Activated T-cell treated with anti-CD3 and anti-CD28 coated beads, Interleukin-2, amount 50 U/mL, for 4 hours (primary cell): ENCODE measurements at regions not wholly inside any gene's neighbourhood (a gene's known extent, or its start where the extent isn't known, plus 50 kb on each side); places are given as distances from the start of the nearest gene placed in this dataset.

Experiments used
- ATAC-seq, 2 donors: fragments of 200-7000 bp; cut with Tn5 transposase; one replicate each; pipeline ENCODE4 v1.10.0; 2021
- DNase-seq: peaks from one replicate; pipeline ENCODE4 v3.0.0-alpha.2; 2020
- H3K27me3 Mint-ChIP-seq: one replicate; pipeline ENCODE4 v1.8.0; 2021; ENCODE audit warnings: low read depth, mixed read lengths
- H3K36me3 Mint-ChIP-seq: one replicate; pipeline ENCODE4 v1.8.0; 2022; ENCODE audit warnings: mixed read lengths; ENCODE audit not compliant: insufficient read depth
- H3K4me1 Mint-ChIP-seq: one replicate; pipeline ENCODE4 v1.8.0; 2021; ENCODE audit warnings: low read depth, mixed read lengths
- H3K4me3 Mint-ChIP-seq: one replicate; pipeline ENCODE4 v1.8.0; 2021; ENCODE audit warnings: mild to moderate bottlenecking, moderate library complexity, mixed read lengths
- H3K9me3 Mint-ChIP-seq: one replicate; pipeline ENCODE4 v1.8.0; 2021; ENCODE audit warnings: mixed read lengths

DNA sequence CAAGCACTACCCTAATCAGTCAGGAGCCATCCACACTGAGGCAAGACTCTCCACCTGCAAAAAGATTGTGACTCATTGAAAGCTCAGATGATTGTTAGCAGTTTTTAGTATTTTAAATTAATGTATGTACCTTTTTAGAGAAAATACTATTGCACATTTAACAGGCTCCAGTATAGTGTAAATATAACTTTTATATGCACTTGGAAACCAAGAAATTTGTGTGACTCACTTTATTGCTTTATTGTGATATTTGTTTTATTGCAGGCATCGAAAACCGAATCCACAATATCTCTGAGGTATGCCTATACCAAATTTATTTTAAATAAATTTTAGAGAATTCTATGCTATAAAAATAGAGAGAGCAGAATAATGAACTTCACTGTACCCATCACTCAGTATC is 122.0 kb downstream of the TEX36 start:
- Mint-ChIP-seq H3K9me3 (no peaks in the 10 kb centered on the region), H3K4me3 (no peak overlapping the region), H3K27me3 (peaks cover 11% of the 10 kb centered on the region), H3K4me1 (no peaks in the 10 kb centered on the region), H3K36me3 (no peaks in the 10 kb centered on the region)
- ATAC-seq (no peak), DNase-seq (no peak)

DNA sequence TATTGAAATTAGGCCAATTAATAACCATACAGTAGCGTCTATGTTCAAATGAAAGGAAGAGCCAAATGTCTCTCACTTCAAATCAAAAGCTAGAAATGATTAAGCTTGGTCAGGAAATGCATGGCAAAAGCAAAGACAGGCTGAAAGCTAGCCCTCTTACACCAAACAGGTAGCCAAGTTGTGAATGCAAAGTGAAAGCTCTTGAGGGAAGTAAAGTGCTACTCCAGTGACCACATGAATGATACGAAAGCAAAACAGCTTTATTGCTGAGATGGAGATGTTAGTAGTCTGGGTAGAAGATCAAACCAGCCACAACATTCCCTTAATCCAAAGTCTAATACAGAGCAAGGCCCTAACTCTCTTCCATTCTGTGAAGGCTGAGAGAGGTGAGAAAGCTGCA is 123.8 kb downstream of the TEX36 start:
- ATAC-seq: no peak

DNA sequence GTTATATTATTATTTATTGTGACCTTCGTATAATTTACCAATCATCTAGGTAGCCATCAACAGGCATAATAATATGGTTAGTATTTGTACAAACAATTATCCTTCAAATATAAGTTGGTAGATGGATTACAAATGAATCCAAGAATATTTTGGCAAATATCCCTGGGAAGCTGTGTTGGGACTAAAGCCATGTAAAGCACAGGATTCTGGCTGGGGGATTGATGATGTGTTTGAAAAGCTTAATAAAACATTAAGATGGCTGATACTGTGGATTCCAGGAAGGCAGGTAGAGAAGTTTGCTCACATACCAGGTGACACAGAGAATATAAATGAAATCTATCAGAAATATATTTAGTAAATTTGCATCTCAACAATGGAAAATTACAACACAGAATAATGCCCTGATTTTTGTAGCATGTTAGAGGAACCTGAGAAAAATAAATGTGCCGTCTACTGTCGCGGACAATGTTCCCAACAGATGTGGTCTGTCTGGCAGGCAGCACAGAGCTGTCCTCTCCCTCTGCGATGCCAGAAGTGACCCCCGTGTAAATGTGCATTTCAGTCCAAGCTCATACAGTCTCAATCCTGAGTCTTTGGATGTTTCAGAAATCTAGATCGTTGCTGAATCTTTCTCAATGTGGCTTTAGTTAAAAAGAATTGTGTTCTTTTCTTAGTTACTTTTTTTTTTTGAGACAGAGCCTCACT is 125.0 kb downstream of the TEX36 start:
- Mint-ChIP-seq H3K4me1 (no peaks in the 10 kb centered on the region), H3K9me3 (no peaks in the 10 kb centered on the region), H3K4me3 (no peak overlapping the region), H3K36me3 (no peaks in the 10 kb centered on the region), H3K27me3 (peaks cover 12% of the 10 kb centered on the region)
- DNase-seq (no peak), ATAC-seq (no peak)

More for the DNA sequence above, 123.8 kb downstream of the TEX36 start:
- H3K36me3 Mint-ChIP-seq: no peaks in the 10 kb centered on the region
- H3K9me3 Mint-ChIP-seq: no peaks in the 10 kb centered on the region
- H3K27me3 Mint-ChIP-seq: peaks cover 12% of the 10 kb centered on the region
- DNase-seq: no peak
- no peak overlapping the region for H3K4me3 Mint-ChIP-seq
- no peaks in the 10 kb centered on the region for H3K4me1 Mint-ChIP-seq

DNA sequence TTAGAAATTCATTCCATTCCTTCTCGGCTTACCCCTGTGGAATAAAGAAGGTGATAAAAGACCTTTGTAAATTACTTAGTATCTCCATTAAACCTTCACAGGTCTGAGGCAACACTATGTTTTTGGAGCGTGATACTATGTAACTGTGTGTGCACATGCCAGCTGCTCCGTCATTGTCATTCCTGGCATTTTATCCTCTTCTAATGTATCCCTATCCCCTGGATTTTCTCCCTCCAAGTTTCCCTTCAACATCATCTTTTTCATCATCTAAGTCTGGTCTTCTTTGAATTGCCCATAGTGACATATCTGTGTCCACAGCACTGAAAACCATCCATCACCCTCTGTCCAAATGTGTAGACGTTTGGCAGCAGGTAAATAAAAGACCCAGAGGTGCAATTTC is 125.7 kb downstream of the TEX36 start:
- H3K4me3 Mint-ChIP-seq: no peak overlapping the region
- no peaks in the 10 kb centered on the region for H3K4me1 Mint-ChIP-seq
- H3K9me3 Mint-ChIP-seq: no peaks in the 10 kb centered on the region
- no peak for ATAC-seq
- no peaks in the 10 kb centered on the region for H3K36me3 Mint-ChIP-seq
- no peak for DNase-seq
- peaks cover 12% of the 10 kb centered on the region for H3K27me3 Mint-ChIP-seq

DNA sequence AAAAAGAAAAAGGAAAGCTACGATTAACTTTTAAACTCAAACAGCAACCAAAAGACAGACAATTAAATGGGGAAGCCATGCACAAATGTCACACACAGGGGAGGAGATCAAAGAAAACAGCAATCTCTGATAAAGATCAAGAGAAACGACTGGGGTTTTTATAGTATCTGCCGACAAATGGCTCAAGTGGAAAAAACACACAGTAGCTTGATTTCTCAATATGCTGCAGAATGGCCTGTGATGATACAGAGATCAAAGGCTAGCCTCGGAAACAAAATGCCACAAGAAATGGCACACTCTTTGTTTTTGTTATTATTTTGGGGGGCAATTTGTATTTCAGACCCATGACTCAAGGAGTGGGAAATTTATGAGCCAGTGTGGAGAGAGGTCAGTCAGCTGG is 126.1 kb downstream of the TEX36 start:
- Mint-ChIP-seq H3K4me1 (no peaks in the 10 kb centered on the region), H3K9me3 (no peaks in the 10 kb centered on the region), H3K4me3 (no peak overlapping the region)

DNA sequence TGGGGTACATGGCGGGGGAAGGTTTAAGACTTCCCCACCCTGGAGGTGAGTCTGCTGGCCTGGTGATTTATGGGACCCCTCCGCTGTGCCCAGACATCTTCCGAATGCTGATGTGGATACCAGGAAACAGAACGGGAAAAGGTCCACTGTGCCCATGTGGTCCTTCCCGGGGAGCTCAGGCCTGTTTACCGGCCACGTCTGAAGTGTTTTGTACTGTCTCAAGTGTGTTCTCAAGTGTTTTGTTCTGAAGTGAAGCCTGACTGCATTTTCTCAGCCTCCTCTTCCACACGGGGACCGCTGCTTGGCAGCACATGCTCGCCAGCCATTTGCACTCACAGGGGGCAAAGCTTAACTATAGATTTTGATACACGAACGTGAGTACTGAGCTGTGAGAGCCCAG is 127.2 kb downstream of the TEX36 start:
- Mint-ChIP-seq H3K4me1 (no peaks in the 10 kb centered on the region), H3K9me3 (no peaks in the 10 kb centered on the region), H3K4me3 (no peak overlapping the region), H3K36me3 (no peaks in the 10 kb centered on the region), H3K27me3 (peaks cover 10% of the 10 kb centered on the region)
- ATAC-seq (no peak), DNase-seq (no peak)

More for the DNA sequence above, 126.1 kb downstream of the TEX36 start:
- DNase-seq (no peak), ATAC-seq (no peak)
- Mint-ChIP-seq H3K36me3 (no peaks in the 10 kb centered on the region), H3K27me3 (peaks cover 12% of the 10 kb centered on the region)

DNA sequence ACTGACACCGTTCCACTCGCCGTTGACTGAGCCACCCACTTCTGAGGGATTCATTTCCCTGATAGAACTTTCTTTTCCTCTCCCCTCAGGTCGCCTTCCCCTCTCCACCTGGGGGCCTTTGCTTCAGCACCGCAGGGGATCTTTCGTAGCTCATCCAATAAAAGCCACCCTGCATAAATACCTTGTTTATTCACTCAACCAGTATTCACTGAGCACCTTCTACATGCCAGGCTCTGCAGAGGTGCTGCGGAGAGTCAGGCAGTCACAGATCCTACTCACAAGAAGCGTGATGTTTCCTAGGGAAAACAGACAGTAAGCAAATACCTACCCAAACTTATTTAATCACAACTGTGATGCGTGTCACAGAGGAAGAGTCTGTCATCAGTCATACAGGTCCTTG is 127.7 kb downstream of the TEX36 start:
- no peak overlapping the region for H3K4me3 Mint-ChIP-seq
- H3K27me3 Mint-ChIP-seq: peaks cover 10% of the 10 kb centered on the region
- DNase-seq: no peak
- no peaks in the 10 kb centered on the region for H3K9me3 Mint-ChIP-seq
- H3K36me3 Mint-ChIP-seq: no peaks in the 10 kb centered on the region
- no peak for ATAC-seq
- no peaks in the 10 kb centered on the region for H3K4me1 Mint-ChIP-seq

DNA sequence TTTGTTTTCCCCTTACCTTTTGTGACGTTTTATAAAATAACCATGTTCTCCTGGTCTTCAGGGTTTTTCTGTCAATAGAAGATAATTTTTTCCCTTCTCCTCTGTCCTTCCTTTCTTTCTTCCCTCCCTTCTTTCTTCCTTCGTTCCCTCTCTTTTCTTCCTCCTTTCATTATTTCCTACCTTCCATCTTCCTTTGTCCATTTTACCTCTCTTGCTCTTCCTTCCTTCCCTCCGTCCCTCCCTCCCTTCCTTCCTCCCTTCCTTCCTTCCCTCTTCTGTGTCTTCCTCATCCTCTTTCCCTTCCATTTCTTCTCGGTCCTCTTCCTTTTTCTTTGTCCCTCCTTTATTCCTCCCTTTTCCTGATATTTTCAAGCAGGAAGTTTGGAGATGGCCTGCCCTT is 128.2 kb downstream of the TEX36 start:
- Mint-ChIP-seq H3K9me3 (no peaks in the 10 kb centered on the region), H3K27me3 (peaks cover 10% of the 10 kb centered on the region), H3K36me3 (no peaks in the 10 kb centered on the region), H3K4me3 (no peak overlapping the region), H3K4me1 (no peaks in the 10 kb centered on the region)
- DNase-seq (no peak), ATAC-seq (no peak)

DNA sequence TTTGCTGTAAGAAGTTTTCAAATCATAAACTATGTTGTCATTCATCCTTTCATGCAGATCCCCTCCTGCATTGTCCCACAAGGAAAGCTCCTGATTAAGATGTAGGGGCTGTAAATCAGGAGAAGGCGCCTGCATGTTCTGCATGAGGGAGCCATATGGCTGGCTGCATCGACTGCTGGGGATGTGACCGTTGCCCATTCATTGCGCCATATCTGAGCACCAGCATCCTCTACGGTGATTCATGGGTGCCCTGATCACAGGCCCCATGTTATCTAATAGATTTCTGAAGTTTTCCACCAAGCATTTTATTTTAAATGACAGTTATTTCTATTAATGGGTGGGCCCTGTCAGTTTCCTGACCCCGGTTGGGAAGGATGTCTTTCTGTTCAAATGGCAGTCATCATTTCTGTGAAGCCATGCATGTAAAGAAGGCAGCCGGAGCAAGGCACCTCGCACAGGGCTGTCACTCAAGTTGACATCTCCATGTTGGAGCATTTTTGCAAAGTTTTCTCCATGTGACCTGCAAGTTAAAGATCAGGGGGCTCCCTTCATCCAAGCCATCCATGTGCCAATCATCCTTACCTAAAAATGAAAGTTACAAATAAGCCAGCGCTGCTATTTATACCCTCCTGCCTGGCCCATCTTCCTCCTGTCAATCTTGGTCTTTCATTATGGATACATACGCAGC is 128.8 kb downstream of the TEX36 start:
- H3K36me3 Mint-ChIP-seq: no peaks in the 10 kb centered on the region
- no peak for DNase-seq
- ATAC-seq: no peak
- H3K9me3 Mint-ChIP-seq: no peaks in the 10 kb centered on the region
- peaks cover 10% of the 10 kb centered on the region for H3K27me3 Mint-ChIP-seq
- H3K4me3 Mint-ChIP-seq: no peak overlapping the region
- H3K4me1 Mint-ChIP-seq: no peaks in the 10 kb centered on the region

DNA sequence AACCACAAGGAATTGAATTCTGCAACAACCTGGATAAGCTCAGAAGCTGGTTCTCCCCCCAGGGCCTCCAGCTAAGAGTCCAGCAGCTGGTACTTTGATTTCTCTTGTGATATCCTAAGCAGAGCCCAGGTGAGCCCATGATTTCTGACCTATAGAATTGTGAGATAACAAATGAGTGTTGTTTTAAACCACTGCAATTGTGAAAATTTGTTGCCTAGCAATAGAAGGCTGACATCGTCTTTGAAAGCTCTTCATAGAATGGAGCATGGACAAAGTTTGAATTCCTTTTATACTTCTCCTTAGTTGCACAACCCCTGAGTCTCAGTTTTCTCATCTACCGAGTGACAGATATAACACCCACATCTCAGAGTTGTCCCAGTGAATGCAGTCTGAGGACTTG is 129.9 kb downstream of the TEX36 start:
- Mint-ChIP-seq H3K9me3 (no peaks in the 10 kb centered on the region), H3K4me3 (no peak overlapping the region), H3K36me3 (no peaks in the 10 kb centered on the region), H3K27me3 (peaks cover 10% of the 10 kb centered on the region), H3K4me1 (no peaks in the 10 kb centered on the region)
- no peak for ATAC-seq
- DNase-seq: no peak

DNA sequence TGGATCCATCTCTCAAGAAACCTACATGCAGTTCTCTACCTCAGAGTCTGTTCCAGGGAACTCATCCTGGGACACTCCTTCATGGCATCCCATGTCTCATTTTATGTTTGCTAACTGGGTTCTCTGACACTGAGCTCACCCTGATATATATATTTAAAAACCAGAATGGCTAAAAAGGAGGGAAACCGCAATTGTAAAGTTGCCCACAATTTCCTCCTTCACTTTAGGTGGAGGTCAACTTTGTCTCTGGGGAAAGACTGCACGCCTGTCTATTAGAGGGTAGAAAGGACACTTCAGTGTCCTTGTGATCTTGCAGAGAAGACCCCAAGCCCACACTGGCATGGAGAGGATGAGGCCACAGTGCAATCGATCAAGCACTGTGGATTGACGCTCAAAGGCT is 131.7 kb downstream of the TEX36 start:
- Mint-ChIP-seq H3K4me3 (no peak overlapping the region), H3K9me3 (no peaks in the 10 kb centered on the region), H3K4me1 (no peaks in the 10 kb centered on the region), H3K27me3 (peaks cover 4% of the 10 kb centered on the region), H3K36me3 (no peaks in the 10 kb centered on the region)
- ATAC-seq: no peak
- no peak for DNase-seq

DNA sequence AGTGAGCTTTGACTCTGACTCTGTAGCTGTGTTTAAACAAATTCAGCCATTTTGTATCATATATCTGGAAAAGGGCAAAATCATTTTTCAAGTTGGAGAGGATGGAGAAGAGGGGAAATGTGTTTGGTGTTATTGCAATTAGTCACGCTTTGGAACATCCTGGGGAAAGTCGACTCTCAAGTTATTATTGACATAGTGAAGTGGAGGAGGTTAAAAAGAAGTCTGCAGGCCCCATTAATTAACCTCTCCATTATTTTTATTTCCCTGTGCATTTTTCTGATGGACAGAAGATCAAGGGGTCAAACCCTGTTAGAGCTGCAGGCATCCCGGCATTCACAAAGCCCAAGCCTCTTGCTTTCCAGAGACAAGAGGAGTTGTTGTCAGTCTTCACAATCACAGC is 132.6 kb downstream of the TEX36 start:
- ATAC-seq: no peak
- H3K36me3 Mint-ChIP-seq: no peaks in the 10 kb centered on the region
- H3K4me1 Mint-ChIP-seq: no peaks in the 10 kb centered on the region
- no peaks in the 10 kb centered on the region for H3K9me3 Mint-ChIP-seq
- no peaks in the 10 kb centered on the region for H3K27me3 Mint-ChIP-seq
- DNase-seq: no peak
- no peak overlapping the region for H3K4me3 Mint-ChIP-seq

DNA sequence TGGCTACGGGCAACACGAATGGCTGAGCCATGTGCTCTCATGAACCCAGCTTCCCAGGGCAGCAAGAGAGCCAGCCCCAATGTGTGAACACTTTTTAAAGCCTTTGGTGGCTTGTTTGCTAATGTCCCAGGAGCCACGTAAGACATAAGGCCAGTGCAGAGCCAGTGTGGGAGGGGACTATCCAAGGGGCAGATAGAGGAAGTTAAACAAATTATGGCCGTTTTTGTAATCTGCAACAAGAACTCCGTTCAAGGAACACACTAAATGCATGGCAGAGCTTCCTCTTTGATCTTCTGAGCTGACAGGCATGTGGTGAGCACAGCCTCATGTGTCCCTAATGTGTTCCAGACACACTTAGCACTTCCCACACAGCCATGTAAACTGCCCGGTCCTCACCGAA is 133.3 kb downstream of the TEX36 start:
- H3K4me1 Mint-ChIP-seq: no peaks in the 10 kb centered on the region
- no peaks in the 10 kb centered on the region for H3K27me3 Mint-ChIP-seq
- DNase-seq (no peak), ATAC-seq (no peak)
- H3K36me3 Mint-ChIP-seq: no peaks in the 10 kb centered on the region
- no peaks in the 10 kb centered on the region for H3K9me3 Mint-ChIP-seq
- no peak overlapping the region for H3K4me3 Mint-ChIP-seq

DNA sequence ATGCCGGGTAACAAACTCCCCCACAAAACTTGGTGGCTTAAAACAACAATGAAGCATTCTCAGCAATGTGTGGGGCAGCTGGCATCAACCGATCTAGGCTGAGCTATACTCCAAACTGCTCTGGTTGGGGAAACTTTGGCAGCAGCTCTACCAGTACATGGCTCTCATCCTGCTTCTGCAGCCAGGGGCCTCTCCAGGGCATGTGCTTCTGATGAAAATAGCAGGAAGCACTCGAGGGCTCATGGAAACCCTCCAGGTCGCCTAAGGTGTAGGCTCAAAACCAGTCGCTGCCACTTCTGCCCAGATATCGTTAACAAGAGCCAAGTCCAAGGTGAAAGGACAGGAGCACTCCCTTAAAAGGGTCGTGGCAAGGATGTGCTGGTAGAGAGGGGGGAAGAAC is 134.1 kb downstream of the TEX36 start:
- ATAC-seq (no peak), DNase-seq (no peak)
- H3K4me1 Mint-ChIP-seq: no peaks in the 10 kb centered on the region
- H3K36me3 Mint-ChIP-seq: no peaks in the 10 kb centered on the region
- no peaks in the 10 kb centered on the region for H3K27me3 Mint-ChIP-seq
- H3K4me3 Mint-ChIP-seq: no peak overlapping the region
- no peaks in the 10 kb centered on the region for H3K9me3 Mint-ChIP-seq

DNA sequence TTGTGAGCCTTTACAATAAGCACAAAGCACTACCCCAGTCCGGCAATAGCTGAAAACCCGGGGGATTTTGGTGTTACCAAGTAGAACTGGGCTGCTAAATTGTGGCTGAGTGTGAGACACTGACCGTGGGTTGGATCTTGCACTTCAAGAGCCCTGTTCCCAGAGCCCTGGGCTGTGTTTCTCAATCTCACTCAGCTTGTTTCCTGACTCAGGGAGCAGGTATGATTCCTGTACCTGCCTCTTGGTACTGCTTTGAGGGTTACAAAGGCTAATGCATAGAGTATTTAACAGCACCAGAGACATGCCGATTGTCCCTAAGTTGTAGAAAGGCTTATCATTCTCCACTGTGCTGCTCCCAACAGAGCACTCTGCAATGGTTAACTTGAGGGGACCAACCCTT is 134.6 kb downstream of the TEX36 start:
- DNase-seq (no peak), ATAC-seq (no peak)
- no peaks in the 10 kb centered on the region for H3K27me3 Mint-ChIP-seq

More for the DNA sequence above, 134.6 kb downstream of the TEX36 start:
- no peak overlapping the region for H3K4me3 Mint-ChIP-seq
- H3K9me3 Mint-ChIP-seq: no peaks in the 10 kb centered on the region
- H3K36me3 Mint-ChIP-seq: no peaks in the 10 kb centered on the region
- no peaks in the 10 kb centered on the region for H3K4me1 Mint-ChIP-seq
